Panc1 (cell line): ENCODE measurements at regions not wholly inside any gene's neighbourhood (a gene's known extent, or its start where the extent isn't known, plus 50 kb on each side); places are given as distances from the start of the nearest gene placed in this dataset.

Experiments
- ATAC-seq: fragments of 200-7000 bp; cut with Tn5 transposase; 2 replicates; pipeline ENCODE4 v1.9.1; 2020; ENCODE audit warnings: mild to moderate bottlenecking, moderate library complexity
- BruUV-seq: library from RNA; stranded (reverse); fragments of 400-500 nt; replicated peaks from 2 replicates; lab custom pipeline; 2021; lab: Mats Ljungman, UMichigan
- CTCF ChIA-PET: fragments of 300-600 bp; sonication (Branson Sonifier 250); formaldehyde crosslinking; loops from one replicate; lab custom pipeline; 2022; ENCODE audit warnings: antibody characterized with exemption; lab: Charles Lee
- POLR2A ChIA-PET: fragments of 300-600 bp; sonication (Branson Sonifier 250); formaldehyde crosslinking; loops from one replicate; lab custom pipeline; 2022; ENCODE audit warnings: antibody characterized with exemption; lab: Charles Lee
- DNase-seq: peaks from one replicate; pipeline ENCODE4 v3.0.0-alpha.2; 2010; ENCODE audit warnings: low read depth, low spot score
- H3K27ac ChIP-seq: 2 replicates; pipeline ENCODE4 v1.5.1; 2011; ENCODE audit warnings: mild to moderate bottlenecking, low read length, inconsistent platforms
- H3K27me3 ChIP-seq: fragments of 200-500 bp; sonication (Bioruptor generic); 2 replicates; pipeline ENCODE4 v1.6.0; 2014; ENCODE audit warnings: low read length, inconsistent platforms; ENCODE audit not compliant: control insufficient read depth, insufficient read depth
- H3K36me3 ChIP-seq: fragments of 200-500 bp; sonication (Bioruptor generic); 2 replicates; pipeline ENCODE4 v1.5.1; 2014; ENCODE audit warnings: inconsistent platforms, mild to moderate bottlenecking, low read length, moderate library complexity; ENCODE audit not compliant: control insufficient read depth, insufficient read depth
- H3K4me1 ChIP-seq: 2 replicates; pipeline ENCODE4 v1.5.1; 2011; ENCODE audit warnings: inconsistent platforms, mild to moderate bottlenecking, low read length, moderate library complexity; ENCODE audit not compliant: control insufficient read depth, insufficient read depth
- H3K4me3 ChIP-seq, 2 experiments: 2 replicates each; pipeline ENCODE4 v1.5.1; 2011 to 2012; ENCODE audit warnings: low read depth in 2 of 2, low read length in 2 of 2, mild to moderate bottlenecking in 2 of 2, inconsistent platforms in 1 of 2, moderate library complexity in 1 of 2
- H3K9me3 ChIP-seq: fragments of 200-500 bp; sonication (Bioruptor generic); 2 replicates; pipeline ENCODE4 v1.5.1; 2014; ENCODE audit warnings: low read depth, mild to moderate bottlenecking, inconsistent platforms, low read length, moderate library complexity; ENCODE audit not compliant: control insufficient read depth, insufficient read depth
- POLR2AphosphoS5 ChIP-seq: IDR thresholded peaks from 2 replicates; pipeline ENCODE4 v1.6.1; 2012; ENCODE audit warnings: mild to moderate bottlenecking, low read depth, low read length, moderate library complexity
- SIN3A ChIP-seq: IDR thresholded peaks from 2 replicates; pipeline ENCODE4 v1.6.1; 2012; ENCODE audit warnings: low read depth, mild to moderate bottlenecking, low read length, moderate library complexity, borderline replicate concordance; ENCODE audit not compliant: insufficient read depth
- TCF7L2 ChIP-seq: IDR thresholded peaks from 2 replicates; pipeline ENCODE4 v1.6.1; 2011; ENCODE audit warnings: mild to moderate bottlenecking, low read depth, low read length, inconsistent platforms
- in situ Hi-C: cut with HindIII; loops from 2 replicates; pipeline ENCODE4 v1.10.0; 2016; ENCODE audit warnings: low sequenced_read_pairs, low pct_unique_long_range_greater_than_20kb
- intact Hi-C: fragments of 100-400 bp; cut with micrococcal nuclease; formaldehyde crosslinking; loops from one replicate; pipeline ENCODE4 v1.10.0; 2022; ENCODE audit not compliant: unreplicated experiment
- TF ChIP-seq, protein P1 (sequence below): fragments of 450-650 bp; IDR thresholded peaks from 2 replicates; pipeline ENCODE4 v1.5.1; 2017; ENCODE audit warnings: mild to moderate bottlenecking
- TF ChIP-seq, protein P2 (sequence below), 2 experiments: IDR thresholded peaks; 2 replicates each; pipeline ENCODE4 v1.6.1; 2011 to 2012; ENCODE audit warnings: low read depth in 2 of 2, control low read depth in 1 of 2, low read length in 1 of 2, mild to moderate bottlenecking in 1 of 2, moderate library complexity in 1 of 2; ENCODE audit not compliant: insufficient read depth in 1 of 2

DNA sequence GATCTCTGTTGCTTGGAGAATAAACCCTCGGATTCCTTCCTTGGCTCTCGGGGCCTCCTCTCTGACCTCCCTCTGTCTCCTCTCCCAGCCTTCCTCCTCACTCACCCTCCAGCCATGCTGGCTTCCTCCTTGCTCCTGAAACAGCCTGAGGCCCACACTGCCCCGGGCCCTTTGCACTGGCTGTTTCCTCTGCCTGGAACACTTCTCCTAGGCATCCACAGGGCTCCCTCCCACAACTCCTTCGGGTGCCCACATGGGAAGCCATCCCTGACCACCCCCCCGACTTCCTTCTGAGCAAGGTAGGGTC lies 87.7 kb downstream of the CEBPB start:
- no peak for DNase-seq
- in situ Hi-C loops (no loop called here), intact Hi-C loops (no loop called here)
- H3K9me3 ChIP-seq: no peaks in the 10 kb centered on the region
- no peak overlapping the region; the same call in 1 of the 2 replicates for H3K27ac ChIP-seq
- TF ChIP-seq SIN3A: no peak
- TF ChIP-seq, protein P1, sequence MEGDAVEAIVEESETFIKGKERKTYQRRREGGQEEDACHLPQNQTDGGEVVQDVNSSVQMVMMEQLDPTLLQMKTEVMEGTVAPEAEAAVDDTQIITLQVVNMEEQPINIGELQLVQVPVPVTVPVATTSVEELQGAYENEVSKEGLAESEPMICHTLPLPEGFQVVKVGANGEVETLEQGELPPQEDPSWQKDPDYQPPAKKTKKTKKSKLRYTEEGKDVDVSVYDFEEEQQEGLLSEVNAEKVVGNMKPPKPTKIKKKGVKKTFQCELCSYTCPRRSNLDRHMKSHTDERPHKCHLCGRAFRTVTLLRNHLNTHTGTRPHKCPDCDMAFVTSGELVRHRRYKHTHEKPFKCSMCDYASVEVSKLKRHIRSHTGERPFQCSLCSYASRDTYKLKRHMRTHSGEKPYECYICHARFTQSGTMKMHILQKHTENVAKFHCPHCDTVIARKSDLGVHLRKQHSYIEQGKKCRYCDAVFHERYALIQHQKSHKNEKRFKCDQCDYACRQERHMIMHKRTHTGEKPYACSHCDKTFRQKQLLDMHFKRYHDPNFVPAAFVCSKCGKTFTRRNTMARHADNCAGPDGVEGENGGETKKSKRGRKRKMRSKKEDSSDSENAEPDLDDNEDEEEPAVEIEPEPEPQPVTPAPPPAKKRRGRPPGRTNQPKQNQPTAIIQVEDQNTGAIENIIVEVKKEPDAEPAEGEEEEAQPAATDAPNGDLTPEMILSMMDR: no peak
- TF ChIP-seq, protein P2, sequence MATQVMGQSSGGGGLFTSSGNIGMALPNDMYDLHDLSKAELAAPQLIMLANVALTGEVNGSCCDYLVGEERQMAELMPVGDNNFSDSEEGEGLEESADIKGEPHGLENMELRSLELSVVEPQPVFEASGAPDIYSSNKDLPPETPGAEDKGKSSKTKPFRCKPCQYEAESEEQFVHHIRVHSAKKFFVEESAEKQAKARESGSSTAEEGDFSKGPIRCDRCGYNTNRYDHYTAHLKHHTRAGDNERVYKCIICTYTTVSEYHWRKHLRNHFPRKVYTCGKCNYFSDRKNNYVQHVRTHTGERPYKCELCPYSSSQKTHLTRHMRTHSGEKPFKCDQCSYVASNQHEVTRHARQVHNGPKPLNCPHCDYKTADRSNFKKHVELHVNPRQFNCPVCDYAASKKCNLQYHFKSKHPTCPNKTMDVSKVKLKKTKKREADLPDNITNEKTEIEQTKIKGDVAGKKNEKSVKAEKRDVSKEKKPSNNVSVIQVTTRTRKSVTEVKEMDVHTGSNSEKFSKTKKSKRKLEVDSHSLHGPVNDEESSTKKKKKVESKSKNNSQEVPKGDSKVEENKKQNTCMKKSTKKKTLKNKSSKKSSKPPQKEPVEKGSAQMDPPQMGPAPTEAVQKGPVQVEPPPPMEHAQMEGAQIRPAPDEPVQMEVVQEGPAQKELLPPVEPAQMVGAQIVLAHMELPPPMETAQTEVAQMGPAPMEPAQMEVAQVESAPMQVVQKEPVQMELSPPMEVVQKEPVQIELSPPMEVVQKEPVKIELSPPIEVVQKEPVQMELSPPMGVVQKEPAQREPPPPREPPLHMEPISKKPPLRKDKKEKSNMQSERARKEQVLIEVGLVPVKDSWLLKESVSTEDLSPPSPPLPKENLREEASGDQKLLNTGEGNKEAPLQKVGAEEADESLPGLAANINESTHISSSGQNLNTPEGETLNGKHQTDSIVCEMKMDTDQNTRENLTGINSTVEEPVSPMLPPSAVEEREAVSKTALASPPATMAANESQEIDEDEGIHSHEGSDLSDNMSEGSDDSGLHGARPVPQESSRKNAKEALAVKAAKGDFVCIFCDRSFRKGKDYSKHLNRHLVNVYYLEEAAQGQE (IDR thresholded peaks at IDR 0.05; ENCODE audit: insufficient read depth in 1 of 2, low read depth in 2 of 2, low read length in 1 of 2): no peak
- TF ChIP-seq TCF7L2: no peak
- no peak for TF ChIP-seq POLR2AphosphoS5
- H3K4me1 ChIP-seq: peaks cover 10% of the 10 kb centered on the region
- ATAC-seq: peak; percentile 10; the same call in 1 of the 2 replicates
- no peak overlapping the region for H3K4me3 ChIP-seq
- ChIA-PET CTCF (no interaction called here), POLR2A (no interaction called here)
- no TSS peak for BruUV-seq
- H3K36me3 ChIP-seq: no peaks in the 10 kb centered on the region
- H3K27me3 ChIP-seq: no peaks in the 10 kb centered on the region

DNA sequence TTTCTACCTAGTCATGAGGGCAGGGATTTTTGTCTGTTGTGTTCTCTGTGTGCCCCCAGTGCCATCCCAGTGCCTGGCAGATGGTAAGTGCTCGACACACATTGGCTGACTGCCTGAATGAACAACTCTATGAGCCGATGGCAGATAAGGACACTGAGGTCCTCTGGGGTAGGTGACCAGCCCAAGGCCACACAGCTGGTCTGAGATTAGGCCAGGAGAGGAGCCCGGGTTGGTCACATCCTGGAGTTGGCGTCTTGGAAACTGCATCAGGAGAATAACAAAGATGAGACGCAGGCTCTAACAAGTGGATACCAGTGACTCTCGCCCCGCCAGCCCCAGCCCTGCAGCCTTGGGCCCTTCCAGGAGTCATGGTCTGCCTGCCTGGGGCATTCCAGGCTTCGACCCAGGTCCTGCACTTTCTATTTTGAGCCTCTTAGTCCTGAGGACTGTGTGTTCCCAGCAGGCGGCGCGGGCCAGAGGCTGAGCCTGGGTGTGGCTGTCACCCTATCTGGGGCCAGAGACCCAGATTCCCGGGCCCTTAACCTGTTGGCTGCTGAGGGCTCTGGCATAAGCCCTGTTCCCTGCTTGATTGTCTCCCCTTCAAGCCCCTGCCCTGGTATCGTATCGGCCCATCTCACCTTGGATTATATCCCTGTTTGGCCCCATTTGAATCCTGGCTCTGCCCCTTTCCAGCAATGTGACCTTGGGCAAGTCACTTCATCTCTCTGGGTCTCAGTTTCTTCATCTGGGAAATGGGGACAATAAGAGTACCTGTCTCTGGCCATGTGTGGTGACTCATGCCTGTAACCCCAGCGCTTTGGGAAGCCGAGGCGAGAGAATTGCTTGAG lies 88.3 kb downstream of the CEBPB start:
- Histone ChIP-seq H3K4me1 (peaks cover 15% of the 10 kb centered on the region), H3K27me3 (no peaks in the 10 kb centered on the region), H3K36me3 (no peaks in the 10 kb centered on the region), H3K4me3 (no peak overlapping the region), H3K27ac (no peak overlapping the region; the same call in 1 of the 2 replicates), H3K9me3 (no peaks in the 10 kb centered on the region)
- ATAC-seq: peak; percentile 72
- intact Hi-C loops: no loop called here
- TF ChIP-seq TCF7L2: no peak
- TF ChIP-seq, protein P2 (IDR thresholded peaks at IDR 0.05; ENCODE audit: insufficient read depth in 1 of 2, low read depth in 2 of 2, low read length in 1 of 2): no peak
- no peak for TF ChIP-seq SIN3A
- TF ChIP-seq, protein P1: no peak
- TF ChIP-seq POLR2AphosphoS5: no peak
- POLR2A ChIA-PET: no interaction called here
- DNase-seq: no peak
- CTCF ChIA-PET: no interaction called here
- in situ Hi-C loops: no loop called here
- BruUV-seq: no TSS peak
